GM21825 (cell line): ENCODE measurements at regions not wholly inside any gene's neighbourhood (a gene's known extent, or its start where the extent isn't known, plus 50 kb on each side); places are given as distances from the start of the nearest gene placed in this dataset.
"Not testable (repeated sequence)": the region's sequence is repeated elsewhere in the genome, so short reads cannot be mapped to it uniquely, and the experiment has no call there.

Experiments used
- ATAC-seq: cut with Tn5 transposase; IDR thresholded peaks from one replicate; pipeline ENCODE4 v1.9.1; 2021; ENCODE audit warnings: mild to moderate bottlenecking, moderate library complexity; ENCODE audit not compliant: unreplicated experiment

- no peak for ATAC-seq
Measured at GRCh38 chr12:58009405-58010195, 68.2 kb downstream of the ATP23 start.

DNA sequence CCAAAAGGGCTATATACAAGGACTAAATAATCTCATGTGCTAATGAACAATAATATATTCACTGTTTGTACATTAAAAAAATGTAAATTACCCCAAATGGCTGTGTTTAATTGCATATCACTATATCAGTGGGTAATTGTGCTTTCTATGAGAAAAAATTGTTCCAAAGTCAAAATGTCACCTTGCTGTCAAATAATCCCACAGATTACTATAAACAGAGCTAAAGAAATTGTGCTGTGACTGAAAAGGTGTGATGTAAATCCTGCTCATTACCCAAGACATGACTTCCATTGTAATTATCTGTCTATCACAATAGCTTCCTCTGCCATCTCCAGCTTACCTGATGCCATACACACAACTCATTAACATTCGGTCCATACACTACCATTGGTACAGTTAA lies 70.3 kb downstream of the ATP23 start:
- no peak for ATAC-seq

DNA sequence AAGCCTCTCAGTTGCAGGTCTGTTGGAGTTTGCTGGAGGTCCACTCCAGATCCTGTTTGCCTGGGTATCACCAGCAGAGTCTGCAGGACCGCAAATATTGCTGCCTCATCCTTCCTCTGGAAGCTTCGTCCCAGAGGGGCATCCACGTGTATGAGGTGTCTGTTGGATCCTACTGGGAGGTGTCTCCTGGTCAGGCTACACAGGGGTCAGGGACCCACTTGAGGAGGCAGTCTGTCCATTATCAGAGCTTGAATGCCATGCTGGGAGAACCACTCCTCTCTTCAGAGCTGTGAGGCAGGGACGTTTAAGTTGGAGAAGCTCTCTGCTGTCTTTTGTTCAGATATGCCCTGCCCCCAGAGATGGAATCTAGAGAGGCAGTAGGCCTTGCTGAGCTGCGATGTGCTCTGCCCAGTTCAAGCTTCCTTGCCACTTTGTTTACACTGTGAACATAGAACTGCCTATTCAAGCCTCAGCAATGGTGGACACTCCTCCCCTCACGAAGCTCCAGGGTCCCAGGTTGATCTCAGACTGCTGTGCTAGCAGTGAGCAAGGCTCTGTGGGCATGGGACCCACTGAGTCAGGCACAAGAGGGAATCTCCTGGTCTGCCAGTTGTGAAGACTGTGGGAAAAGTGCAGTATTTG lies 81.1 kb downstream of the ATP23 start:
- ATAC-seq = not testable (repeated sequence)

DNA sequence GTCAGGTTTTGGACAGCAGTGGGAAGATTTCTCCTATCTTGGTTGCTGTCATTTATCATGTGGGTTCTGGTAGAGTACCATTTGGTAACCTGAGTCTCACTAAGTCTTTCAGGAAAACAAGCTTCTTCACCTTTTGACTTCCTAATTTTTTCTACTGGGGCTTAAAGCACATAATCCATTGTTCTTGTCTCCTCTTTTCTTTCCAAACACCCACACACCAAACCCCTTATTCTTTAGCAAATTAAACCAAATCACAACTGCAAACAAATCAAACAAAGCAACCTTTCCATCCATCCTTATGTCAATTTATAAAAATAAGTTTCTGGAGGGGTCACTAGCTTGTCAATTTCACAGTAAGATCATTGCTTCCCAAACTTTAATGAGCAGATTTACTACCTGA lies 84.1 kb downstream of the ATP23 start:
- no peak for ATAC-seq

- ATAC-seq = no peak
Measured at GRCh38 chr12:58026426-58026825, 85.1 kb downstream of the ATP23 start.

- ATAC-seq = no peak
Measured at GRCh38 chr12:58026897-58027891, 85.8 kb downstream of the ATP23 start.

DNA sequence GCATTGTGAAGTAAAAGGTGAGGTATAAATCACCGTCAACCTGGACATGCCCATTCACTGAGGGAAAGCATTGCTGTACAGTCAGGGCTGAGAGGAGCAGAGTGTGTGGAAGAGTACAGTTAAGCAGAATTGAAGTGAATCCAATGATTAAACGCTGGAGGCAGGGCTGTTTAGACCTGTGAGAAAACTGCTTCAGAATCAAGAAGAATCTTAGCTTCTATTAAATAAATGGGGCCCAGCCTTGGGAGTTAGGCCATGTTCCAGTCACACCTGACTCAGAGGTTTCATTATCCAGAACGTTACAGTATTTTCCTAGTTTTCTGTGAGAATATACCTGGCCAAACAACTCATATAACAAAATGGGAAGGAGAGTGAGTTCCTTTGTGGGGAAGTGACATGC lies 86.9 kb downstream of the ATP23 start:
- ATAC-seq = no peak

DNA sequence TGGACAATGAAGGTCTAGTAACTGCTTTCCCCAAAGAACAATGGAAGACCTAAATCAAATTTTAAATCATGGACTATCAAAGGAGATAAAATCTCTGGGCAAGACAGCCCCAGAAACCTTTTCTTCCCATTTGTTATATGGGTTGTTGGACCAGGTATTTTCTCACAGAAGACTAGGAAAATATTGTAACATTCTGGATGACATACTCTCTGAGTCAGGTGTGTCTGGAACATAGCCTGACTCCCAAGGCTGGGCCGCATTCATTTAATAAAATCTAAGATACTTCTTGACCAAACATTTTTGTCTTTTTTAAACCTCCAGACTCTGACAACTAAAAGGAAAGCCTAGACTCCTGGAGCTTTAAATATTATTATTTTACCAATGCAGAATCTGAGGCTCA lies 87.9 kb downstream of the ATP23 start:
- ATAC-seq = no peak

DNA sequence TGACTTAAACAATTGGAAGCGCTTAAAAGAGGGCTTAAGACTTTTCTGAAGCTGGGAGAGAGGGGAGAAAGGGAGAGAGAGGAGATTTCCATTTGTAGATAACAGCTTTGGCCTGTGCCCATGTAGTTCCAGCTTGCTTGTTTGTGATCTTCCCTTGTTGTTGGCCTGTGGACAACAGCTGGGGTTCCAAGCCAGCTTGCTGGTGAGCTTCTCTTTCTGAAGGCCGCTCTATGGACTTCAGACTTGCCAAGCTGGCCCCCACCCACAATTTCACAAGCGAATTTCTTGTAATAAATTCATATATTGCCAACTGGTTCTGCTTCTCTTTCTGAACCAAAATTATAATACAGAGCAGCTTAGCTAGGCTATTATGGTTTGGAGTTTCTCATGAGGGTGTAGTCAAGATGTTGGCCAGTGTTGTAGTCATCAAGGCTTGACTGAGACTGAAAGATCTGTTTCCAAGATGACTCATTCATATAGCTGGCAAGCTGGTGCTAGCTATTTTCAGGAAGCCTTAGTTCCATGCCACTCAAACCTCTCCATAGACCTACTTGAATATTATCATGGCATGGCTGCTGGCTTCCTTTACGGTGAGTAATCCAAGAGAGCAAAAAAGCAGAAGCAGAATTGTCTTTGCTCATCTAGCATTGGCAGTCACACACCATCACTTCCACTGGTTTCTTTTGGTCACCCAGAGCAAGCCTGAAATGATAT lies 89.4 kb downstream of the ATP23 start:
- no peak for ATAC-seq

GRCh38 chr12:58032156-58032555 lies 90.8 kb downstream of the ATP23 start:
- ATAC-seq = no peak

DNA sequence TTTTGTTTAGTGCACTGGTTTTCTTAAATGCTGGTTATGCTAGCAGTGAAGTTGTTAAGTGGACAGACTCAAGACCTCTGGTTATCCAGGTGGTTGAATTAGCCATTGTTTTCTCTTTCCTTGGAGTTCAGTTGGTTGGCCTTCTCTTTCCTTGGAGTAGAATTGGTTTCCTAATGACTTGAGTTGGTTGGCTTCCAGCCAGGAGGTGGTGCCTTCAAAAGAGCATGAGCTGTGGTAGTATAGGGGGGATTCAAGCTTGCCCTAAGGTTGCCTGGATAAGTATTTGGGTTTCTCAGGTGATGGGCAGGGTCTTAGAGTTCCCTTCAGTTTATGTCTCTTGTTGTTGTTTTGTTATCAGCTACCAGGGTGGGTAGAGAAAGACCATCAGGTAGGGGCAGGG lies 92.5 kb downstream of the ATP23 start:
- no peak for ATAC-seq

DNA sequence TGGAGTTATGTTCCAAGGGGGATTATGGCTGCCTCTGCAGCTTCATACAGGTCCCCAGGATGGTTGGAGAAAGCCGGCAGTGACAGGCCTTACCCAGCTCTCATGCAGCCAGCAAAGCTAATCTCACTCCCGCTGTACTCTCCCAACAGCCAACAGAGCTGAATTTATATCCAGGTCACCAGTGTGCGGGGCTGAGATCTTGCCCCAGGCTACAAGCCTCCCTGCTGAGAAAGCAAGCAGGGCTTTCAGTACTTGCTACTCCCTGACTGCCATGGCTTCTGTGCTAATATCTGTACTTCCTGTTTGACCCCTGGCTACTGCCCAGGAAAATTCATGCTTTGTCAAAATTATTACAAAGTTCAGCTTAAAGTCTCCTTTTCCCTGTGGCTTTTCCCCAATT lies 92.9 kb downstream of the ATP23 start:
- no peak for ATAC-seq

- no peak for ATAC-seq
Measured at GRCh38 chr12:58034712-58035111, 93.3 kb downstream of the ATP23 start.

GRCh38 chr12:58041441-58041840 lies 100.1 kb downstream of the ATP23 start:
- no peak for ATAC-seq

DNA sequence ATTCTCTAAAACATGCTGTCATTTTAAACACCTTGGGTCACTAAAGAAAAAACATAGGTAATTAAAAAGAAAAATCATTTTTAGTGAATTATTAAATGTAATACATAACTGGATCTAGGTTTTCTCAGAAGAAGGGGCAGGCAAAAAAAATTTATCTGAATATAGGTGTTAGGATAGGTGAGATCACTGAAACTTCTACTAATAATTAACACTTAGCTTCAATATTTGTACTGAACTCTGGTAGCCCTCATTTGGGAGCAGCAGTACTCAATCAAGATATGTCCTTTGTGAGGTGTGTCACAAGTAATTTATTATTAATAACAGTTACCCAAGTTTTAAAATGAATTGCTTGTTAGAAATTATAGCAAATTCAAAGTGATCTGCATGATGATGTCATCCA lies 103.6 kb downstream of the ATP23 start:
- ATAC-seq = no peak

DNA sequence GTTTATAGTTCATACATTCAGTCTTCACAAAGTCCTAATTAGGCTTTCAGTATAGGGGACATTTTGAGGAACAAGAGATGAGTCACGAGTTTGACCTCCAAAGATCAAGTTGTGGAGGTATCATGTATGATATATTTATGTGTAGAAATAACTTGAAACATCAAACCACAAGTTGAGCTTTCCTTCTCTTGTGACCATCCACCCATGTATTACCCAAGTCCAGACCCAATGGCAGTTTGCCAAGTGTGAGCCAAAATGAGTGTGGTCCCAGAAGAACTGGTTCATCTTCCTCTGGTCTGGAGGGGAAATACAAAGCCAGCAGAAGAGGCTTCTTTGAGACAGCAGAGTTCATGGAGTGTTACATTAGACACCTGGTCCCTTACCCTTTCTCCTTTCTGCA lies 104.9 kb downstream of the ATP23 start:
- no peak for ATAC-seq

DNA sequence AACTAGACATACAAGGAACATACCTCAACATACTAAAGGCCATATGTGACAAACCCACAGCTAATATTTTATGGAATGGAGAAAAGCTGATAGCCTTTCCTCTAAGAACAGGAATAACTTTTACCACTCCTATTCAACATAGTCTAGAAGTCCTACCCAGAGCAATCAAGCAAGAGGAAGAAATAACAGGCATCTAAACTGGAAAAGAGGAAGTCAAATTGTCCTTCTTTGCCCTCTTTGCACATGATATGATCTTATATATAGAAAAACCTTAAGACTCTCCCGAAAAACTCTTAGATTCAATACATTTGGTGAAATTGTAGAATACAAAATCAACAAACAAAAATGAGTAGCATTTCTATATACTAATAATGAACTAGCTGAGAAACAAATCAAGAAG lies 110.0 kb downstream of the ATP23 start:
- no peak for ATAC-seq

DNA sequence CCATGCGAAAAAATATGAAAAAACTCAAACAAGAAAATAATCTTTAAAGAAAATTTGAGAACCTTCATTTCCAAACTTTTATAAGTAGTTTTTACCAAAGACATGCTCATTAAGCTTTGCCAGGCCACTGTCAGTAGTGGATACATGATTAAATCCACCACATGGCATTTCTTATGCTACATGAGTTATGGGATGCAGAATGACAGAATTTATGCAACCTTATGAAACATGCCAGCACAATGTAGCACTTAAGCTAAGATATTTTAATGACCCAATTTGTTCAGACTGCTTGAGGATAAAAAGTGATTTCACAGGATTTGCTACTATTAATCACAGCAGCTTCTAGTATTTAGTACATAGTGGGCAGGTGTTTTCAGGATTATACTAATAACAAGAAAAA lies 123.3 kb downstream of the ATP23 start:
- no peak for ATAC-seq

DNA sequence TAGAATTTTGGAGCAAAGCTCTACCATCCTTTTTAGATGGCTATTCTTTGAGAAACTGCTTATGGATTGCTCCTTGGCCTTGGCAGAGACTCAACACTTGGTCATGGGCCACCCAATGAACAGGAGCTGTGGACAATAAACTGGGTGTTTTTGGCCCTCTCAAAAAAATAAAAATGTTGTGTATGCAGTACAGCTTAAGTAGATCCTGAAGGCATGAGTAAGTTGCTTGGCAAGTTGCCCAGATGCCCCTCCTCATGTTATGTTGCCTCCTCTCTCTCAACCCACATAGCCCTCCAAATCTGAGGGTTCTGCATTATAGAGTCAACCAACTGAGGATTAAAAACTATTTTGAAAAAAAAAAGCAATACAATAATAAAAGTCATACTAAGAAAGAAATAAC lies 124.9 kb downstream of the ATP23 start:
- no peak for ATAC-seq

GRCh38 chr12:58067610-58068387 lies 126.4 kb downstream of the ATP23 start:
- ATAC-seq = no peak
